ENCODE measurements at regions not wholly inside any gene's neighbourhood (a gene's known extent, or its start where the extent isn't known, plus 50 kb on each side); places are given as distances from the start of the nearest gene placed in this dataset.

DNA sequence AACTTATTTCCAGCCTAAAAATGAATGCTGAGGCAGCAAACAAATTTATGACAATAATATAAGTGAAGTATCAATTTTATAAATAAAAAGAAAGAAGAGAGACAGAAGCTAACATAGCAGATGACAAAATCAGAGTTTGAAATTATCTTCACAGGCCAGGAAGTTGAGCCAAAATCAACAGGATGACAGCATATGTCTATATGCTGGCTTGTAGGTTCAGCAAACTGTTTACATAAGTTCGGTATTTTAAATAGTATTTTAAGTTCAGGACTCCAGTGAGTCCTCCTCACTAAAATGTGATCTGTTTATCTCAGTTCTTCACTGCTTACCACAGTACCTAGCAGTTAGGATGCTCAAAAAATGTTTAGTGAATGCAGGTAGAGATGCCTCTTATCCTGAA, 359.6 kb upstream of the SMC2 start:
- TF ChIP-seq MYC (IDR thresholded peaks at IDR 0.05; ENCODE audit: low read depth, low read length) (no peak), POLR2A (IDR thresholded peaks at IDR 0.05; ENCODE audit: low read depth, low read length) (no peak), POLR2AphosphoS5 (IDR thresholded peaks at IDR 0.05; ENCODE audit: insufficient read depth, low read depth, low read length) (no peak)
